Breast epithelium (tissue), 4 donors: ENCODE measurements at regions not wholly inside any gene's neighbourhood (a gene's known extent, or its start where the extent isn't known, plus 50 kb on each side); places are given as distances from the start of the nearest gene placed in this dataset.

ENCODE experiments used
- DNase-seq, 2 donors: peaks; one replicate each; pipeline ENCODE4 v3.0.0-alpha.2; 2019; ENCODE audit warnings: low spot score in 2 of 2
- H3K27ac ChIP-seq, 2 donors: fragments of 200-600 bp; sonication (generic) in 1 of 2; one replicate each; pipeline ENCODE4 v1.5.1; 2016 to 2019; ENCODE audit warnings: mild to moderate bottlenecking in 1 of 2
- H3K27me3 ChIP-seq, 2 donors: fragments of 200-600 bp; sonication (generic) in 1 of 2; one replicate each; pipeline versions ENCODE4 v1.5.1 to v1.6.0; 2017 to 2019; ENCODE audit warnings: control low read depth in 1 of 2, mild to moderate bottlenecking in 1 of 2
- H3K36me3 ChIP-seq: fragments of 200-600 bp; one replicate; pipeline ENCODE4 v1.5.1; 2019
- H3K4me1 ChIP-seq, 2 donors: fragments of 200-600 bp; sonication (generic); one replicate each; pipeline ENCODE4 v1.5.1; 2016 to 2019; ENCODE audit warnings: control low read depth in 1 of 2
- H3K4me3 ChIP-seq, 3 donors: fragments of 200-600 bp; sonication (generic); 1 replicate in 2 of 3; 2 replicates in 1 of 3; pipeline ENCODE4 v1.5.1; 2016 to 2019; ENCODE audit warnings: mild to moderate bottlenecking in 3 of 3, moderate library complexity in 2 of 3
- H3K9me3 ChIP-seq, 2 donors: fragments of 200-600 bp; sonication (generic) in 1 of 2; one replicate each; pipeline ENCODE4 v1.5.1; 2016 to 2019; ENCODE audit warnings: control low read depth in 1 of 2
- POLR2A ChIP-seq: fragments of 450-650 bp; IDR thresholded peaks from one replicate; pipeline ENCODE4 v1.6.1; 2016; ENCODE audit warnings: antibody characterized with exemption, mild to moderate bottlenecking, moderate library complexity
- POLR2AphosphoS5 ChIP-seq, 3 donors: sonication (generic); formaldehyde crosslinking; IDR thresholded peaks; one replicate each; pipeline ENCODE4 v1.6.1; 2017; ENCODE audit warnings: antibody characterized with exemption in 3 of 3
- intact Hi-C: fragments of 100-400 bp; cut with DNase I; formaldehyde crosslinking; loops from one replicate; pipeline ENCODE4 v1.15.1; 2023; ENCODE audit warnings: low total_unique reads
- TF ChIP-seq, protein P1 (sequence below), 3 donors: fragments of 450-650 bp; IDR thresholded peaks; one replicate each; pipeline ENCODE4 v1.5.1; 2016 to 2017; ENCODE audit warnings: antibody characterized with exemption in 3 of 3, mild to moderate bottlenecking in 3 of 3, moderate library complexity in 3 of 3

DNA sequence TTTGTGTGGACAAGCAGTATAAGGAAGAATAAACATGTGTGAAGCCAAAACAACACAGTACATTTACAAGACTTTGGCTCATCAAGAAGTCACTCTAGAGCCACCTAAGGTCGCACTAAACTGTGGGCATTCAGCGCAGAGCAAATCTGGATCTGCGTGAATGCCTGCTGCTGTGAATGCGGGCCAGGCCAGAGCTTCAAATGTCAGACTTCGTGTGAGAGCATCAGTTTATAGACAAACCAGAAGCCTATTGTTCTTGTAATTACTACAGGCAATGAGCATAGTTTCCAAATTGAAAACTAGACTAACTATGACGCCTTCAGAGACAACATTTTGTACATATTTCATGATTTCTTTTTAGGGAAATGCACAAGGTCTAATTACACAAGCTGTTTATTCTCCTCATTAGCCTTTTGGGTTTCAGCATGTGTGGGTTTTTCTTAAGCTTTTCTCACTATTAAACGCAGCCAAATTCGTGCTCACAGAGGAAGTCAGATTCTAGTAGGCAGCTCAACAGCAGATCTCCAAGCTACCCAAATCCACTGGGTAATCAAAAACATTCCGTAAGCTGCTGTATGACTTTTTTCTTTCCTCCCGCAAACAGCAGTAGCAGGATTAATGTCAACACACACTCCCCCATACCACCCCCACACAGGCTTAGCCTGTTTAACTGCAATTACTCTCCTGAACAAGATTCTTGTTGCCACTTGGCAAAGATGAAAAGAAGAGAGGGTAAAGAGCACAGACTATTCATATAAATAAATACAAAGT lies 84.5 kb upstream of the SETMAR start:
- DNase-seq: peak in 1 of 2 donors; percentile 19
- no peak overlapping the region for H3K27ac ChIP-seq
- TF ChIP-seq, protein P1, sequence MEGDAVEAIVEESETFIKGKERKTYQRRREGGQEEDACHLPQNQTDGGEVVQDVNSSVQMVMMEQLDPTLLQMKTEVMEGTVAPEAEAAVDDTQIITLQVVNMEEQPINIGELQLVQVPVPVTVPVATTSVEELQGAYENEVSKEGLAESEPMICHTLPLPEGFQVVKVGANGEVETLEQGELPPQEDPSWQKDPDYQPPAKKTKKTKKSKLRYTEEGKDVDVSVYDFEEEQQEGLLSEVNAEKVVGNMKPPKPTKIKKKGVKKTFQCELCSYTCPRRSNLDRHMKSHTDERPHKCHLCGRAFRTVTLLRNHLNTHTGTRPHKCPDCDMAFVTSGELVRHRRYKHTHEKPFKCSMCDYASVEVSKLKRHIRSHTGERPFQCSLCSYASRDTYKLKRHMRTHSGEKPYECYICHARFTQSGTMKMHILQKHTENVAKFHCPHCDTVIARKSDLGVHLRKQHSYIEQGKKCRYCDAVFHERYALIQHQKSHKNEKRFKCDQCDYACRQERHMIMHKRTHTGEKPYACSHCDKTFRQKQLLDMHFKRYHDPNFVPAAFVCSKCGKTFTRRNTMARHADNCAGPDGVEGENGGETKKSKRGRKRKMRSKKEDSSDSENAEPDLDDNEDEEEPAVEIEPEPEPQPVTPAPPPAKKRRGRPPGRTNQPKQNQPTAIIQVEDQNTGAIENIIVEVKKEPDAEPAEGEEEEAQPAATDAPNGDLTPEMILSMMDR (IDR thresholded peaks at IDR 0.05): no peak
- TF ChIP-seq POLR2AphosphoS5 (IDR thresholded peaks at IDR 0.05): no peak
- TF ChIP-seq POLR2A: no peak
- no peaks in the 10 kb centered on the region for H3K36me3 ChIP-seq
- H3K9me3 ChIP-seq: peaks cover 4 to 18% of the 10 kb centered on the region in 2 donors
- no peak overlapping the region for H3K4me3 ChIP-seq
- intact Hi-C loops: no loop called here
- H3K27me3 ChIP-seq: no peaks in the 10 kb centered on the region
- no peaks in the 10 kb centered on the region for H3K4me1 ChIP-seq

DNA sequence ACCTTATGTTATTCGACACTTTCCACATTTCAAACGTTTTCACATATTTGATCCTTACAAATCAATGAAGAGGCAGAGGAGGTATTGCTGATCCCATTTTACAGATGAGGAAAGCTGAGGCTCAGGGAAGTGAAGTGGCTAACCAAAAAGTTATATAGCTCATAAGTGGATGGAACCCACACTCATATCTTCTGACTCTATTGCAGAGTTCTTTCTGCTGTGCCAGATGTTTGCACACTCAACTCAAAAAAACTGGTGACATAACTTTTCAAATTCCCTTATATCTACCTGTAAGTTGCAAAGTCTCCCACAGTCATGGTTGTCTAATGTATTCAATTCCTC lies 84.0 kb upstream of the SETMAR start:
- no peaks in the 10 kb centered on the region for H3K36me3 ChIP-seq
- intact Hi-C loops: no loop called here
- no peak overlapping the region for H3K27ac ChIP-seq
- H3K4me3 ChIP-seq: no peak overlapping the region
- peaks cover 4 to 16% of the 10 kb centered on the region in 2 donors for H3K9me3 ChIP-seq
- H3K4me1 ChIP-seq: no peaks in the 10 kb centered on the region
- DNase-seq: no peak
- no peaks in the 10 kb centered on the region for H3K27me3 ChIP-seq
- no peak for TF ChIP-seq POLR2A
- TF ChIP-seq POLR2AphosphoS5 (IDR thresholded peaks at IDR 0.05): no peak
- TF ChIP-seq, protein P1 (IDR thresholded peaks at IDR 0.05): no peak

DNA sequence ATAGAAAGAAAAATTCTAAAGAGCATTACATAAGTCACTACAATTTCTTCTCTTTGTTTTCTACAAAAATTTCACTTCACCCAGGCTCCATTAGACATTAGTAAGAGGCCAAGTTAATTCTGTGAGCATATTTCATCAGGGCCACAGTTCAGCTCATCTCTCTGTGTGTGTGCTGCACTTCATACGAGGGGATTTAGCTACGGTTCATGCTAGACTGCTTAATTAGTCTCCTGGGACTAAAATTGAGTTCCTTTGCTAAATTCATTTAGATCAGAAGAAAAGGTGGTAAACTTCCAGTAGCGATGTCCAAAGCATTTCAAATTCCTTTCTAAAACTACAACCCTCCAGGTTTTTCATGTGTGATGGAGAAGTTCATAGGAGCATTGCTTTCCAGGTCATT lies 83.1 kb upstream of the SETMAR start:
- intact Hi-C loops: no loop called here

DNA sequence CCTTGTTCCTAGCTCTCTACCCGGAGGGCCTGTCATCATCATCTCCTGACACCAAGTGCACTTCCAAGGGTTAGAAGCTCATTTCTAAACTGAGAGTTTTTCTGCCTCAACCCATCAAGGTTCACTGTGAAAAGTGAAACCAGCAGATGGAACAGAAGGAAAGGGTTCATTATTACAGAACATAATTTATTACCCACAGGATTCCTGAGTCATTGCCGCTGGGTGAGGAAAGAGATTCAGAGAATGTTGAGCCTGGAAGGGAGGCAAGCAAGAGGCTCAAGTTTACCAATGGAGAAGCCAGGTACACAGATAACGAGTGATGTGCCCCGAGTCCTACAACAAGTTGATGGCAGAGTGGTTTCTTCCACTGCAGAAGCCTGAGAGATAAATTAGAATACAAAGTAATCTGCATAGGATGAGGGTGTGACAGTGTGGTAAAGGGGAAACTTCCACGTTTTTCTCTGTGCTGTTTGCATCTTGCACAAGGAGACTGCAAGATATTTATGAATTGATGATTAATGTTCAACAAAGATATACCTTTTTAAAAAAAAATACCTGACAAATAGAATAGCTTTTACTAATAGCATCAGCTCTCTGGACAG lies 80.5 kb upstream of the SETMAR start:
- intact Hi-C loops: no loop called here
- Histone ChIP-seq H3K27me3 (no peaks in the 10 kb centered on the region), H3K36me3 (no peaks in the 10 kb centered on the region), H3K27ac (no peak overlapping the region), H3K9me3 (no peaks in the 10 kb centered on the region), H3K4me1 (no peaks in the 10 kb centered on the region), H3K4me3 (no peak overlapping the region)
- TF ChIP-seq POLR2AphosphoS5 (IDR thresholded peaks at IDR 0.05) (no peak), POLR2A (no peak)
- TF ChIP-seq, protein P1 (IDR thresholded peaks at IDR 0.05): no peak
- DNase-seq: no peak

More for the DNA sequence above, 83.1 kb upstream of the SETMAR start:
- no peak overlapping the region for H3K4me3 ChIP-seq
- no peaks in the 10 kb centered on the region for H3K4me1 ChIP-seq
- no peaks in the 10 kb centered on the region for H3K36me3 ChIP-seq
- H3K9me3 ChIP-seq: peaks cover 4 to 16% of the 10 kb centered on the region in 2 donors
- TF ChIP-seq, protein P1 (IDR thresholded peaks at IDR 0.05): no peak
- TF ChIP-seq POLR2A (no peak), POLR2AphosphoS5 (IDR thresholded peaks at IDR 0.05) (no peak)
- no peaks in the 10 kb centered on the region for H3K27me3 ChIP-seq
- DNase-seq: no peak
- H3K27ac ChIP-seq: no peak overlapping the region

DNA sequence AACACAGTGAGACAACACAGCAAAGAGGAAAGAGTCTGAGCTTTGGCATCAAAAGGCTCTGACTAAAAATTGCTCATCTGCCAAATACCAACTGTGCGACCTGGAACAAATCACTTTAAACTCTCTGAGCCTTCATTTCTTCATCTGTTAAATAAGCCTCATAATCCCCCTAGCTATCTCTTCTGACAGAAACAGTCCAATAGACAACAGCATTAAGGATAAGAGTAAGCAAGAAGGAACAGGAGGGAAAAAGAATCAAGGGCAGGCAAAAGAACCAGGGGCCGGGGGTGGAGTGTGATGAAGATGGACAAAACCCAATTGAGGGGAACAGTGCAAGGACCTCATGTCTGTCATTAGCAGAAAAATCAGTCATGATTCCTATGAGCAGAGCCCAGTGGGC lies 79.4 kb upstream of the SETMAR start:
- Histone ChIP-seq H3K9me3 (no peaks in the 10 kb centered on the region), H3K27me3 (no peaks in the 10 kb centered on the region), H3K4me3 (no peak overlapping the region), H3K4me1 (no peaks in the 10 kb centered on the region), H3K27ac (no peak overlapping the region), H3K36me3 (no peaks in the 10 kb centered on the region)
- intact Hi-C loops: no loop called here
- TF ChIP-seq, protein P1 (IDR thresholded peaks at IDR 0.05): no peak
- TF ChIP-seq POLR2AphosphoS5 (IDR thresholded peaks at IDR 0.05) (no peak), POLR2A (no peak)
- DNase-seq: no peak
